ENCODE measurements at regions not wholly inside any gene's neighbourhood (a gene's known extent, or its start where the extent isn't known, plus 50 kb on each side); places are given as distances from the start of the nearest gene placed in this dataset.

GRCh38 chr2:133658020-133658903 is 90.0 kb upstream of the NCKAP5 start:
- DNase-seq (ENCODE audit: low spot score): peak; percentile 53
- Histone ChIP-seq H3K27me3 (replicated peaks; ENCODE audit: insufficient read depth, low read depth, low read length, poor library complexity) (no peaks in the 10 kb centered on the region), H3K4me3 (ENCODE audit: low read depth, low read length, poor library complexity, severe bottlenecking) (no peak overlapping the region), H3K27ac (ENCODE audit: low read depth, low read length, poor library complexity, severe bottlenecking) (no peak overlapping the region), H3K36me3 (ENCODE audit: insufficient read depth, low read length, poor library complexity, severe bottlenecking) (no peaks in the 10 kb centered on the region), H3K4me1 (ENCODE audit: insufficient read depth, low read length, poor library complexity, severe bottlenecking) (peaks cover 6% of the 10 kb centered on the region), H3K9me3 (ENCODE audit: low read depth, low read length, poor library complexity, severe bottlenecking) (no peaks in the 10 kb centered on the region)
- ChIA-PET POLR2A (ENCODE audit: low non-redundant PET) (interaction anchor here (0.5 kb wide), 1 partner anchor 55 kb away, joined by 7 read pairs; no protein-coding TSS in a partner anchor), CTCF (no interaction called here)
- TF ChIP-seq CTCF (conservative IDR thresholded peaks at IDR 0.05; ENCODE audit: low read depth, low read length): no peak
- TF ChIP-seq EZH2 (IDR thresholded peaks at IDR 0.05; ENCODE audit: borderline replicate concordance, low read depth, low read length, poor library complexity, severe bottlenecking): no peak
- intact Hi-C loops (cut with micrococcal nuclease; ENCODE audit: unreplicated experiment): no loop called here
- no TSS peak for BruUV-seq (replicated peaks)

GRCh38 chr2:133660510-133660909 is 92.2 kb upstream of the NCKAP5 start:
- no TSS peak for BruUV-seq (replicated peaks)
- Histone ChIP-seq H3K4me1 (ENCODE audit: insufficient read depth, low read length, poor library complexity, severe bottlenecking) (peaks cover 6% of the 10 kb centered on the region), H3K4me3 (ENCODE audit: low read depth, low read length, poor library complexity, severe bottlenecking) (no peak overlapping the region), H3K36me3 (ENCODE audit: insufficient read depth, low read length, poor library complexity, severe bottlenecking) (no peaks in the 10 kb centered on the region), H3K27ac (ENCODE audit: low read depth, low read length, poor library complexity, severe bottlenecking) (no peak overlapping the region), H3K9me3 (ENCODE audit: low read depth, low read length, poor library complexity, severe bottlenecking) (no peaks in the 10 kb centered on the region), H3K27me3 (replicated peaks; ENCODE audit: insufficient read depth, low read depth, low read length, poor library complexity) (no peaks in the 10 kb centered on the region)
- intact Hi-C loops (cut with micrococcal nuclease; ENCODE audit: unreplicated experiment): no loop called here
- CTCF ChIA-PET: no interaction called here
- POLR2A ChIA-PET (ENCODE audit: low non-redundant PET): no interaction called here
- TF ChIP-seq EZH2 (IDR thresholded peaks at IDR 0.05; ENCODE audit: borderline replicate concordance, low read depth, low read length, poor library complexity, severe bottlenecking) (no peak), CTCF (conservative IDR thresholded peaks at IDR 0.05; ENCODE audit: low read depth, low read length) (no peak)
- no peak for DNase-seq (ENCODE audit: low spot score)

- no peak overlapping the region for H3K27ac ChIP-seq (ENCODE audit: low read depth, low read length, poor library complexity, severe bottlenecking)
- no peaks in the 10 kb centered on the region for H3K36me3 ChIP-seq (ENCODE audit: insufficient read depth, low read length, poor library complexity, severe bottlenecking)
- intact Hi-C loops (cut with micrococcal nuclease; ENCODE audit: unreplicated experiment): no loop called here
- no peaks in the 10 kb centered on the region for H3K9me3 ChIP-seq (ENCODE audit: low read depth, low read length, poor library complexity, severe bottlenecking)
- TF ChIP-seq CTCF (conservative IDR thresholded peaks at IDR 0.05; ENCODE audit: low read depth, low read length) (no peak), EZH2 (IDR thresholded peaks at IDR 0.05; ENCODE audit: borderline replicate concordance, low read depth, low read length, poor library complexity, severe bottlenecking) (no peak)
- peaks cover 6% of the 10 kb centered on the region for H3K4me1 ChIP-seq (ENCODE audit: insufficient read depth, low read length, poor library complexity, severe bottlenecking)
- ChIA-PET POLR2A (ENCODE audit: low non-redundant PET) (no interaction called here), CTCF (no interaction called here)
- BruUV-seq (replicated peaks): no TSS peak
- H3K4me3 ChIP-seq (ENCODE audit: low read depth, low read length, poor library complexity, severe bottlenecking): no peak overlapping the region
- no peaks in the 10 kb centered on the region for H3K27me3 ChIP-seq (replicated peaks; ENCODE audit: insufficient read depth, low read depth, low read length, poor library complexity)
- DNase-seq (ENCODE audit: low spot score): no peak
Measured at GRCh38 chr2:133661392-133661791, 93.1 kb upstream of the NCKAP5 start.

Data from A673 (cell line).